ENCODE measurements at regions not wholly inside any gene's neighbourhood (a gene's known extent, or its start where the extent isn't known, plus 50 kb on each side); places are given as distances from the start of the nearest gene placed in this dataset.

DNA sequence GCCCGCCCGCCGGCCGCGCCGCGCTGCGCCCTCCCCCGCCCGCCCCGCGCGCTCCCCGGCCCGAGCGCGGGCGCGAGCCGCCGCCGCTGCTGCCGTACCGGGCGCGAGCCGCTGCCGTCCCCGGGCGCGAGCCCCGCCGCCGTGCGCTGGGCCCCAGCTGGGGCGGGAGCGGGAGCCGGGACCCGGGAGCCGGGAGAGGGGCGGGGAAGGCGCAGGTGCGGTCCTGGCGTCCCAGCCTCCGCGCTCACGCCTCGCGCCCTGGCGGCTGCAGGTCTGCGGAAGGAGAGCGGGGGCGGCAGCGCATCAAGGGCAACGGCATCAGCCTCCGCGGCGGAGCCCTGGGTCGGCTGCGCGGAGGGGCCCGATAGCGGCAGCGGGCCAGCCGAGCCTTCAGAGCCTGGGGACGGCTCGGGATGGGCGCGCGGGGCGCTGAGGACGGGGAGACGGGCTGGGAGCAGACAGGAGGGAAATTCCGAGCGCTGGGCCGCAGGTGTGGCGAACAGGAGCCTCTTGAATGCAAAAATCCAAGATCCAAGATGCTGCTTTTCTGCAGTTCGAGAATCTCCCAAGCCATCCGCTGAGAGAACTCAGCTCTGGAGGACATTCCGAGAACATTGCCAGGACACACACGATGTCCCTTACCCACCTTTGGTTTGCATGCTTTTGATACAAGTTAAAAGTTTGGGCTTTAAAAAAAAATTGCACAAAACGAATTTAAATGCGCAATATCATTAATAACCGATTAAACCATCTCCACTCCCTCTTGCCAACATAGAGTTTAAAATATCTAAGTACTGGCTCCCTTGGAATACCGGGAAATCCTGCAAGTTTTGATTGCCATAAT is 251.1 kb downstream of the TJP1 start:
- TF ChIP-seq CTCF (IDR thresholded peaks at IDR 0.05; ENCODE audit: low read depth, low read length, missing input control) (no peak), TAF1 (conservative IDR thresholded peaks at IDR 0.05) (no peak), JUND (IDR thresholded peaks at IDR 0.05) (no peak), REST (IDR thresholded peaks at IDR 0.05) (no peak), ZBTB33 (IDR thresholded peaks at IDR 0.05) (no peak), YY1 (IDR thresholded peaks at IDR 0.05) (no peak), GABPA (IDR thresholded peaks at IDR 0.05 in 1 of 2, conservative IDR thresholded peaks at IDR 0.05 in 1 of 2) (no peak), RAD21 (IDR thresholded peaks at IDR 0.05) (no peak)
- TF ChIP-seq, protein P1, sequence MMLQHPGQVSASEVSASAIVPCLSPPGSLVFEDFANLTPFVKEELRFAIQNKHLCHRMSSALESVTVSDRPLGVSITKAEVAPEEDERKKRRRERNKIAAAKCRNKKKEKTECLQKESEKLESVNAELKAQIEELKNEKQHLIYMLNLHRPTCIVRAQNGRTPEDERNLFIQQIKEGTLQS (IDR thresholded peaks at IDR 0.05) = no peak
- TF ChIP-seq, protein P2, sequence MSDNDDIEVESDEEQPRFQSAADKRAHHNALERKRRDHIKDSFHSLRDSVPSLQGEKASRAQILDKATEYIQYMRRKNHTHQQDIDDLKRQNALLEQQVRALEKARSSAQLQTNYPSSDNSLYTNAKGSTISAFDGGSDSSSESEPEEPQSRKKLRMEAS (IDR thresholded peaks at IDR 0.05) = no peak

All from liver (tissue), 3 donors.